Renal pelvis (tissue), 1 donor: ENCODE measurements at regions not wholly inside any gene's neighbourhood (a gene's known extent, or its start where the extent isn't known, plus 50 kb on each side); places are given as distances from the start of the nearest gene placed in this dataset.
A peak's percentile ranks its signal among the peaks of the same experiment; 100 is the strongest.

Experiments used
- DNase-seq: peaks from one replicate; pipeline ENCODE4 v3.0.0-alpha.2; 2013

GRCh38 chr9:108347463-108348188 lies 508.2 kb downstream of the ACTL7B start:
- no peak for DNase-seq

- DNase-seq, result no peak
Observed at GRCh38 chr9:108345826-108346225, 510.0 kb downstream of the ACTL7B start.

DNA sequence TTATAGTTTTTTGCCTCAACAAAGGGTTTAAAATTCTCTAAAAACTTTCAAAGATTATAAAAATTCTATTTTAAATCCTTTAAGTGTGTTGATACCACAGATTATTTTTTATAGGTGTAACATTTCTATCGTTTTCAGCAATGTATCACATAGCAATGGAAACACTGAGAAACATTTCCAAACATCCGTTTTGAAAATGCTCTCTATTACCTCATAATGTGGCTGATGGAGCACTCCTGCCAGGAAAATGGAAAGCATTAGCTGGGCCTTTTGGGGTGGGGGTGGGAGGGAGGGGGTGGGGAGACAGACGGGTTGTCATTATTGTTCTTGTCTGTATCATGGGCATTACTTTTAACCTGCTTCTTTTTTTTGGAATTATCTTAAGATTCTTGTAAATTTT lies 516.5 kb downstream of the ACTL7B start:
- no peak for DNase-seq

DNA sequence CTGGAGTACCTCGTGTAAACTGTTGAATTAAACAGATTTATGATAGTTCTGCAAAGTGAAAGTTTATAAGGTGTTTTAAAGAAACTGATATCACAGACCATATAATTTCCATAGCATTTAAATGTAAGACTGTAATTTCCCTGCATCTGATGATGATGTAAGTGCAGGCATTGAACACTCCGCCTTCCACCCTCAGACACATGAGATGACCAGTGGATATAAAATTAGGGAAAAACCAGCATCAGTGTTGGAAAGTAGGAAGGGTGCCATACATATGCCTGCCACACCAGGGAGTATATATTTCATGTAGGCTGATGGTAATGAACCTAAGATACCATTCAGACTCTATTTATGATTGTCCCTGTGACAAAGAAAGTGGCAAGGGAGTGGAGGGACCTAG lies 519.2 kb downstream of the ACTL7B start:
- DNase-seq, result no peak

DNA sequence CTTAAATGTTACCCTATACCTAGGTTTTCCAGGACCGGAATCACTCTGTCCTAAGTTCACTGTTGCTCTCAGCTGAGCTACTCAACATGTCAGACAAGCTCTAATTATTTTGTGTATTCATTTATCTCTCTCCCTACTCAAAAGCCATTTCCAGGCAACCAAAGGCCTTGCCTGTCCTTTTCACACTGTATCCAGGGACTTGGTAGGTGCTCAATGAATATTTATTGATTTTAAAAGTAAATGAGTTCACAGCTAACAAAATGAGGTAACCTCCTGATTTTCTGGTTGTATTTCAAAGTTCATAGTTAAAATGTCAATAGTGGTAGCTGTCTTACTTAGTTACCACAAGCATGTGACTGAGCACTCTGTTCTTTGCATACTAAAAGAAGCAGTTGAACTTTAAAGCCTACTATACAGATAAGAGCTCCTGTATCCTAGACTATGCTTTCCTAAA lies 522.2 kb downstream of the ACTL7B start:
- DNase-seq, result no peak

GRCh38 chr9:108331596-108331995 lies 524.2 kb downstream of the ACTL7B start:
- no peak for DNase-seq

- no peak for DNase-seq
Observed at GRCh38 chr9:108325406-108325805, 530.4 kb downstream of the ACTL7B start.

DNA sequence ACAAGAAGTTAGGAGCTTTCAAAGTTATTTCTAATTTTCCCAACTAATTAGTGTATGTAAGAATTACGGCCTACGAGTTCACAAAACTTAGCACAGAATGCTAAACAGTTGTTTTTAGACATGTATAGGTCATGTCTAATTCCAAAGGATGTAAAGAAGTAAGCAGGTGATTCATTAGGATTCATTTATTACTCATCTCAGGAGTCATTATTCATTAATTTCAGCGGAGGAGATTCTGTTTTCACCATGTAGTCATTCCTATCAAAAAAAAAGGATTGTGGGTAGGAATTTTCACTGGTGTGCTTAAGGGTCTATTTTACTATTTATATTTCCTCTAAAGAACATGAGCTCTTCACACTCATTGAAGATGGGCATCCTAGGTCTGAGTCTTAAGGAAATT lies 532.2 kb downstream of the ACTL7B start:
- no peak for DNase-seq

- DNase-seq, result no peak
Observed at GRCh38 chr9:108322326-108323098, 533.3 kb downstream of the ACTL7B start.

DNA sequence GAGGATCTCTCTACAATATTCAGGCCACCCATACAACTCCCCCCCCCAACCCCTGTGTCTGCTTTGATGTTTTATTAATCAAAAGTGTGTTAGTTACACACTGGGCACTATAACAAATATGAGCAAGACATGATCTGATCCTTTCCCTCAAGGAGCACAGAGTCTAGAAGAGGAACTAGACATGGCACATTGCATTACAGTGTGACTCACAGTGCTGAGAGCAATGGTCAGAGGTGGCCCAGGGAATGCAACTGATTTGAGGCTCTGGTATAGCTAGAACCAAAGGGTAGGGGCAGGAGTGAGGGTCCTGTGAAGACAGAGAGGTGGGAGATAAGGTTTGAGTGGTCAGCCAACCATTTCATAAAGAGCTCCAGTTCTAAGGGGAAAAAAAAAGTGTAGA lies 539.2 kb downstream of the ACTL7B start:
- DNase-seq, result no peak

- DNase-seq, result no peak
Observed at GRCh38 chr9:108316066-108316465, 539.7 kb downstream of the ACTL7B start.

- DNase-seq, result no peak
Observed at GRCh38 chr9:108311745-108312144, 544.0 kb downstream of the ACTL7B start.

- DNase-seq, result no peak
Observed at GRCh38 chr9:108310202-108310601, 545.6 kb downstream of the ACTL7B start.

DNA sequence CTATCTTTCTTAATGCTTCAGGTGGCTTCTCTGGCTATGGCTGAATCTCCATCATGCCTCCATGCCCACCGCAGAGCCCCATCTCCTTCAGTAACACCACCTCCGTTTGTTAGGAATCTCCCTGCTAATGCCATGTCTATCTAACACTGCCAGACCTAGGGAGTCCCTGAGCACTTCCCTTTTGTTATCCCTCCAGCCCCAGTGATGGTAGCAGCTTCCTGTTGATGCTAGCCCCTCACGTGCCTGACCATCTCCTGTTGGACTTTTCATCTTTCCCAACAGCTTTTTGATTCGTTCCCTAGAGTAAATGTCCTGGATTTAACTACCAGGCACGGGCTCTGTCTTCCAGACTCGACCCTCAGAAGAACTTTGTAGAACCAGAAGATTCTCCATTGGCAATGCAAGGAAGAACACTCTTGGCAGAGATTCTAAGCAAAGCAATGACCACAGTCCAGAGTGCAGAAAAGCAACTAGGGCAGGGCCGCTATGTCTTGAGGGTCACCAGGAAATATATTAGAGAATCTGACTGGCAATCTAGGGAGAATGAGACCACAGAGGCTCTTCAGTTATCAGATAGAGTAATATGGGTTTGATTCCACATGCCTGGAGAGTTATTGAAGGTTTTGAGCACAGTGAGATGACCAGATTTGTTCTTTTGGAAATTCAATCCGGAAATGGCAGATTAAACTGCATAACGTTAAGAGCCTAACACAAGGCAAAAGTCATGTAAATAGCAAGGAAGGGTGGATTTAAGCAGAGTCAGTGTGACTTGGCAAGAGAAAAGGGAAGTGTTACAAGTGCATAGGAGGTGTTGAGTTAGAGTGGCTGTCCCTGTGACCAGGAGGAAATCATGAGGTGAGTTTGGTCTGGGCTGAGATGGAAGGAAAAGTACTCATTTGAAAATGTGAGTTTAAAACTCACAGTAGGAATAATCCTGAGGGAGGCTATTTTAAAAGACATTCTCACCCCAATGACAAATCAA lies 555.2 kb downstream of the ACTL7B start:
- DNase-seq, result no peak

GRCh38 chr9:108297073-108297472 lies 558.7 kb downstream of the ACTL7B start:
- DNase-seq, result no peak

- no peak for DNase-seq
Observed at GRCh38 chr9:108296056-108296455, 559.7 kb downstream of the ACTL7B start.

DNA sequence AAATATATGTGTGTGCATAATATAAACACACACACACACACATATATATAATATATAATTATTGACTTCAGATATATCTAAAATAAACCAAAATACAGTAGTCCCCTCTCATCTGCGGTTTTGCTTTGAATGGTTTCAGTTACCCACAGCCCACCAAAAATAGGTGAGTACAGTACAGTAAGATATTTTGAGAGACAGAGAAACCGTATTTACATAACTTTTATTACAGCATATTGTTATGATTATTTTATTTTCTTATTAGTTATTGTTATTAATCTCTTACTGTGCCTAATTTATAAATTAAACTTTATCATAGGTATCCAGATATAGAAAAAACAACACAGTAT lies 564.2 kb downstream of the ACTL7B start:
- no peak for DNase-seq

DNA sequence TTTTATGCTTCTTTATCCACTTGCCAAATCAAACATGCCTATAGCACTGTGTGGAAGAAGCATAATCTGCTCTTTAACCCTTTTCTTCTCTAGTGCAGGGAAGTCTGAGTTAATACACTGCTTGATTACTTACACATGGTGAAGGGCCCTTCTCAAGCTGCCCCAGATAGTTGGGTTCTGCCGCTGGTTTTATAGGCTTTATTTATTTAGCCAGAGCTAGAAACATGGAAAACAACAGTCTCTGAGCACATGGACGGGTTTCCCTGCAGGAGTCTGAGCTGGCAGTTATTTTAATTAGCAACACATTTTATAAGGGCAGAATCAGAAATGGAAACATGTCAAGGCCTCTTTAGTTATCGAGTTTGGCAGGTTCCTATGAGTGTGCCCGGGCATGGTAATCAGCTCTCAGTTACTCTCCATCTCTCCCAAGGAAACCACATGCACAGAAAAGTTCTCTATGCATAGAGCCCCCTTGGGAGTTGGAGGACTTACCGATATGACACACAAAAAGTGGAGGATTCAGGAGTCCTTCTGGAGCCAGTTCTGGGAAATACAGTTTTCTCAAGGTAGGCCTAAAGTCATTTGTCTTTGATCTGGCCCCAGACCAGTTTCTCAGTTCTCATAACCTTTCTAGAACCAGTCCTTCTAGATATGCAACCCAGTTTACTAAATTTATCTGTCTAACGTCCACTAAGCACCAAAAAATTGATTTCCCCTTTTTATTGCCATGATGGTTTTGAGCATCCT lies 564.8 kb downstream of the ACTL7B start:
- peak; percentile 42 for DNase-seq

GRCh38 chr9:108286638-108287206 lies 569.1 kb downstream of the ACTL7B start:
- no peak for DNase-seq

DNA sequence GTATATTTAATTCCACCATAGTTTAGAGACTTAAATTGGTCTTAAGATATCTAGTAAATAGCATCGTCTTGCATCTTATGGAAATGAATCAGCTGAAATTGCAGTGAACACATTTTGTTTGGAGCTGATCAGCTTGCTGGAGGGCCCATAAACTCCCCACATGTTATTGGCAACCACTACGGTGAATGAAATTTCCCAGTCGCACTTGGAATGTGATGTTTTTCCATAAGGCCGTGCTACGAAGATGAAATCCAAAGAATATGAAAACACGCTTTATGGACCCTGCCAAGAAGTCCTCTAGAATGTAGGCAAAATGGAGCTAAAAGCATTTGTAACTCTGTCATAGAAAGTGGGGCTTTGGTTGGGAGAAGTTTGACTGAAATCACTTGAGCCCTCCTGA lies 572.1 kb downstream of the ACTL7B start:
- DNase-seq, result no peak

DNA sequence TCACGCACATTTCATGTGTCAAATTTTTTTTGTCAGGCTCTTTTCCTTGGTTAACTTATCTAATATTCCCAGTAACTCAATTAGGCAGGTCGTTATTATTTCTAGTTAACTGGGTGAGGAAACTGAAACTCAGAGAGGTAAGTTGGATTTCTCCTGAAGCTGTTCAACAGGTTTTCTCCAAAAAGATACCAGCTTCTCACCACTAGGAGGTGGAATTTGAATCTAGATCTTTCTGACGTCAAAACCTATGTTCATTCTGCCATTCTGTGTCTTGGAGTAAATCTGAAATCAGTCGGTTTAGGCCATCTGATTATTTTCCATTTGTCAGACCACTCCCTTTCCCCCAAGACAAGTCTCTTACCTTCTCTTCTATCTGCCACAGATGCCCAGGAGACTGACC lies 572.9 kb downstream of the ACTL7B start:
- DNase-seq, result no peak
